MV-4-11 (cell line): ENCODE measurements at regions not wholly inside any gene's neighbourhood (a gene's known extent, or its start where the extent isn't known, plus 50 kb on each side); places are given as distances from the start of the nearest gene placed in this dataset.

ENCODE experiments used
- DNase-seq: peaks from one replicate; lab custom pipeline; 2025; lab: John Stamatoyannopoulos, UW

- no peak for DNase-seq
These were observed 59.0 kb upstream of the NECTIN3 start for GRCh38 chr3:111012388-111013248.
